GM18526 (cell line): ENCODE measurements at regions not wholly inside any gene's neighbourhood (a gene's known extent, or its start where the extent isn't known, plus 50 kb on each side); places are given as distances from the start of the nearest gene placed in this dataset.

Experiments
- POLR2A ChIP-seq: IDR thresholded peaks from 3 replicates; pipeline ENCODE4 v1.6.1; 2011; ENCODE audit not compliant: insufficient read length; ENCODE audit errors: extremely low read depth

DNA sequence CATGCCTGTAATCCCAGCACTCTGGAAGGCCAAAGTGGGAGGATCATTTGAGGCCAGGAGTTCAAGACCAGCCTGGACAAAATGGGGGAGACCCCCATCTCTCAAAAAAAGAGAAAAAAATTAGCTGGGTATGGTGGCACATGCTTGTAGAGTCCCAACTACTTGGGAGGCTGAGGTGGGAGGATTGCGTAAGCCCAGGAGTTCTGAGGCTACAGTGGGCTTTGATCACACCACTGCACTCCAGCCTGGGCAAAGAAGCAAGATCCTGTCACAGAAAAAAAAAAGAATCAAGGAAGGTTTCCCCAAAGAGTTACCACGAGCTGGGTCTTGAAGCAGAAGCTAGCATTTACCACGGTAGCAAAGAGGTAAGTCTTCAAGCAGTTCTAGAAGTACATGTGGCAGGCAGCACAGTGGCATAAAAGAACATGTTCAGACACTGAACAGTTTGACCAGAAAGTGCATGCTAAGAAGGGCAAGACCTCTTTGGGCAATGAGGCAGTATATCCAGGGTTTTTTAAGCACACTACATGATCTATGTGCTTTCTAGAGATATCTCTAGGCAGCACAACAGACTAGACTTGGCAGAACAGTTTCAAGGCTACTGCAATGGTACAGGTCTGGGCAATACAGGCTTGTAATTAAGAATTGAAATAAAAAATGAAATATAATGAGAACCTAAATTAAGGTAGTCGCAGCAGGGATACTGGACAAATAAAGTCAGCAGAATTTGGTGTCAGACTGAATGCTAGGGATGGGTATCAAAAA, 418.5 kb downstream of the SHQ1 start:
- no peak for TF ChIP-seq POLR2A

DNA sequence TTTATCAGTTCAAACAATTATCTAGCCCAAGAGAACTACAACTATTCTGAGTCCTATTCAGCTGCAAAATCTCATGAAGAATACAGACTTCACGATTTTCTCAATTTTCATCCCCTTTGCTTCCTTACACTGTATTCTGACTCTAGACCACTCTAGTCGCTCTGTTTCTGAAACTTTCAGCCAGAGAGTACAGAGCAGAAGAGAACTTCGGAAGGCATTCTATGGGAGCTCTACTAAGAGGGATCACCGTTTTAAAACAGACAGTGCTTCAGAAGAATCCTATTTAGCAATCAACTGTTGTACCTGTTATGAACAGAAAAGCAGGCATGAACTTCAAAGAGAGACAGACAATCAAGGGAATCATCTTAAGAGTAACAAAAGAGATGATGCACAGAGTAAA, 419.4 kb downstream of the SHQ1 start:
- TF ChIP-seq POLR2A, result no peak

DNA sequence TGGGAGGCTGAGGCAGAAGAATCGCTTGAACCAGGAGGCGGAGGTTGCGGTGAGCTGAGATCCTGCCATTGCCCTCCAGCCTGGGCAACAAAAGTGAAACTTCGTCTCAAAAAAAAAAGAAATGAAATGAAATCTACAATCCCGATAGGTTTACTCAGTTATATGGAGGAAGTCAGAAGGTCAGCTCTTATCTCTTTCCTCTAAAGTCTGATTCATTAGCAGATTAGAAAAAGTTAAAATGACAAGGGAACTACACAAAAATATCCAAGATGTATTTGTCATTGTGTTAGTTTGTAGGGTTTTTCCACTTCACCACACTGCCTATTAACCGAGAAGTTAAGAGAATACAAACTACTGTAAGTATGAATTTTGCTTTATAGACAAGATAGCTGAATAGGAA, 420.6 kb downstream of the SHQ1 start:
- no peak for TF ChIP-seq POLR2A

DNA sequence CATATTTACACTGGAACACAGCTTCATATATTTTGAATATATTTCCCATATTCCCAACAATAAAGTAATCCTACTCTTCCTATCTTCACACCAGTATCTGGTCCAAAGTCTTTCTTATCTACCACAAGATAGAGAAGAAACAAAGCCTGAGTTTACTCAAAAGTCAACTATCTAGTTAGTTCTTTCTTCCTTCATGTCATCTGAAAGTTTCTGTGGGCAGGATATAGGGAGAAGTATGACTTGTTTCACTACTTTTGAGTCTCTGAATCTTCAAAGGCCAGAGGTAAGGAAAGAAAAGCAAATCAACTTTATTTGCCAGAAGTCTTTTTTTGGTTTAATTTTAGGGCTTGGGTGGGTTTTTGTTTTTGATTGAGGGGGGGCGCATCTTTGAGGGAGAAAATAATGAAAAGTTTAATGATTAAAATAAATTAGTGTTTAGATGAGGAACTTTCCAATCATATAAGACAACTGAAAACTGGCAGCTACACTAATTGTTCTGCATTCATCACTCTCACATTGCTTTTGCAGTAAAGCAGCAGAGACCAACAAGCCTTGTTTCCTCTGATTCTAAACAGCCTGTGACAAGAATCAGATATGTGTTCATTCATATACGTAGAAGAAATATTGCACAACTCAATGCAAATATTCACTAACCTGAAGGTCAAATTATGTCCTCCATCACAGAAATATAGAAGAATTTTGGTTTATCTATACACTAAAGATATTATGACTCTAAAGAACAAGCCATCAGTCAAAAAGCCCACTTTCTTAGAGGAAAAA, 421.4 kb downstream of the SHQ1 start:
- TF ChIP-seq POLR2A, result no peak

DNA sequence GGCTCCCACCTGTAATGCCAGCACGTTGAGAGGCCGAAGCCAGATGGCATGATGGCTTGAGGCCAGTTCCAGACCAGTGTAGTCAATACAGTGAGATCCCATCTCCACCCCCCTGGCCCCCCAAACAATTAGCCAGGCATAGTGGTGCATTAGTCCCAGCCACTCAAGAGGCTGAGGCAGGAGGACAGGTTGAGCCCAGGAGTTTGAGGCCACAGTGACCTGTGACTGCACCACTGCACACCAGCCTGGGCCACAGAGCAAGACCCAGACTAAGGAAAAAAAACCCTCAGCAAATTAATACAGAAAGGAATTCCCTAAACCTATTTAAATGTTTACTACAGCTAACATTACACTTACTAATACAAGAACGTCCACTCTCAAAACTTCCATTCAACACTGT, 424.6 kb downstream of the SHQ1 start:
- TF ChIP-seq POLR2A, result no peak

DNA sequence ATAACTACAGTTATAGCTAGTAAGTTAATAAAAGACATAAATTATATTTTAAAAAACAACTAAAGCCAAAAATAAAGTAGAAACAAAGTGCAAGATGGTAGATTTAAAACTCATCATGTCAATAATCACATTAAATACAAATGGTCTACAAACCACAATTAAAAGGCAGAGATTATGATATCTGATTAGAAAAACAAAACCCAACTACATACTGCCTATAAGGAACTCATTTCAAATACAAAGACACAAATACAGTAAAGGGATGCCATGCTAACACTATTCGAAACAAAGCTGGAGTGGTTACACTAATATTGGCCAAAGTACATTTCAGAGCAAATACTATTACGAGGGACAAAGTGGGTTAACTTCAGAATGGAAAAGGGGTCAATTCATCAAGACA, 426.5 kb downstream of the SHQ1 start:
- no peak for TF ChIP-seq POLR2A

DNA sequence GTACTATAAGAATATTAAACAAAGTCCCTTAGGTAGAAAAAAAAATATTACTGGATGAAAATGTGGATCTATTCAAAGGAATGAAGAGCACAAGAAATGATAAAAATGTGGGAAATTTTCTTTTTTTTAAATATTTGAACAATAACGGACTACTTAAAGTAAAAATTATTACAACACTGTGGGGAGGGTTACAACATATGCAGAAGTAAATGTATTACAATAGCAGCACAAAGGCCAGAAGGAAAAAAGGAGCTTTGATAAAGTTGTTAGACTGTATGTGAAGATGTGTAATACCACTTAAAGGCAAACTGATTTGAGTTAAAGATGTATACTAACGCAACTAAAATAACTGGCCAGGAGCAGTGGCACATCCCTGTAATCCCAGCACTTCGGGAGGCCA, 427.1 kb downstream of the SHQ1 start:
- TF ChIP-seq POLR2A, result no peak

DNA sequence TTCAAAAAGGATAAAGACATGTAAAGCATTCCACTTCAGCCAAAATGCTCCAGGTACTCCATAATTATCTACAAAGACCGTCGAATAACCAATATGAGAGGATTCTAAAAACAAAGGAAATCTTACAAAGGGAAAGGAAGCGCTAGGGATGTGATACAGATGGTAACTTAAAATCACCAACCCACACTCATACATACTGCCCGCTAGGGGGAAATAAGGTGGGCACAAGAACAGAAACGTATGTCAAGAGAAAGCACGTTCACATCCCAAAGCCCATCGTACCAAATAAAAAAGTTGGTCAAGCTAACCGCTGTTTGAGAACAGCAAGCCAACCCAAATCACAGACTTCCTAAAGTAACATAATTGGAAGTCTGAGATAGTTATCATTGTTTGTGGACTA, 429.4 kb downstream of the SHQ1 start:
- no peak for TF ChIP-seq POLR2A

DNA sequence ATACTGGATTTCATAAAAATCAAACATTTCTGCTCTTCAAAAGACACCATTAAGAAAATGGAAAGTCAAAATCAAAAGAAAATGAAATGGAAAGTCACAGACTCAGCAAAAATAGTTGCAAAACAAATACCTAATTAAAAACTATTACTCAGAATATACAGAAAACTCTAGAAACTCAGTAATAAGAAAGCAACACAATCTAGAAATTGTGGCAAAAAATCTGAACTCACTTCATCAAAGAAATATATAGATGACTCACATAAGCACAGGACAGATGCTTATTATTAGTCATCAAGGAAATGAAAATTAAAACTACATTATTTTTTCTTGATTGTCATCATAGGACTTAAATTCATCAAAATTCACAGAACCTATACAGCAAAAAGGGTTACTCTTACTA, 430.0 kb downstream of the SHQ1 start:
- TF ChIP-seq POLR2A, result no peak

DNA sequence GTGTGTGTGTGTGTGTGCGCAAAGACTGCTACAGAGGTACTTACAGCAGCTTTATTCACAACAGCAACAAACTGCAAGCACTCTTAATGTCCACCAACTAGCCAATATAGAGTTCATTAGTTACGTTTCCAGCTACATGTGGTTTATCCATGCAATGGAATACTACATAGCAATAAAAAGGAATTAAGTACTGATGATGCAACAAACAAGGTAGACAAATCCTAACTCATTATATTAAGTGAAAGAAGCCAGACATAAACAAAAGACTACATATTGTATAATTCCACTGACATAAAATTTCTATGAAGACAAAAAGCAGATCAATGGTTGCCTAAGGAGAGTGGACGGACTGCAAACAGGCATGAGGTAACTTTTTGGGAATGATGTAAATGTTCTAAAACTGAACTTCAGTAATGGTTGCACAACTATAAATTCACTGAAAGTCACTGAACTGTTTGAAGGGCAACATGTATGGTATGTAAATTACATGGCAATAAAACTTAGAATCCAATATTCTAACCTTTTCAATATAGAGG, 433.7 kb downstream of the SHQ1 start:
- no peak for TF ChIP-seq POLR2A

DNA sequence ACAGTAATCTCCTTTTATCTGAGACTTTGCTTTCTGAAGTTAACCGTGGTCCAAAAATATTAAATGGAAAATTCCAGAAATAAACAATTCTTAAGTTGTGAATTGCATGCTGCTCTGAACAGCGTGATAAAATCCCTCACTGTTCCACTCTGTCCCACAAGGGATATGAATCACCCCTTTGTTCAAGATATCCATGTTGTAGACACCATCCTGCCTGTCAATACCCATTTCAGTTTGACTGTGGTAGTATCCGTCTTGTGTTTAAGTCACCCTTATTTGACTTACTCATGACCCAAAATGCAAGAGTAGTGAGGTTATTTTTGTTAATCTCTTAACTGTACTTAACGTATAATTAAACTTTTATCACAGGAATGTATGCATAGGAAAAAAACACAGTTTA, 435.0 kb downstream of the SHQ1 start:
- no peak for TF ChIP-seq POLR2A

DNA sequence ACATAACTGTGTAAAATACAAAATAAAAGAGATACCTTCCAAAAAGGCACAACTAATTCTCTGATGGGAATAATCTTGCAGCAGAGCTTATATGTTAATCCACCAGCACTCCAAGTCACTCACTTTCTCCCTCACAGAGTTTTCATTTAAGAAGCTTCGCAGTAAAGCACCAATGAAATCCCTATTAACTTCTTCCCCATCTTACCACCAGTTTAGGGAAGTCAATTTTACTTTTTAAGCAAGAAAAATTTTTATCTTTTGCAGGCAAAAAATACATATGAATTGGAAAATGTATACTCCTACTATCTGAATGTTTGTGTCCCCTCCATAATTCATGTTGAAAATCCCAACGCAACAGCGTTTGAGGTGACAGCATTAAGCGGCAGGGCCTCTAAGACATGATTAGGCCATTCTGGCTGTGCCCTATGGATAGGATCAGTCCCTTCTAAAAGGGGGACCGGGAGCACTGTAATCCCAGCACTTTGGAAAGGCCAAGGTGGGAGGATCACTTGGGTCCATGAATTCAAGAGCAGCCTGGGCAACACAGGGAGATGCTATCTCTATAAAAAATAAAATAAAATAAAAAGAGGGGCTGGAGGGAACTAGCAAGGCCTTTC, 435.8 kb downstream of the SHQ1 start:
- no peak for TF ChIP-seq POLR2A

DNA sequence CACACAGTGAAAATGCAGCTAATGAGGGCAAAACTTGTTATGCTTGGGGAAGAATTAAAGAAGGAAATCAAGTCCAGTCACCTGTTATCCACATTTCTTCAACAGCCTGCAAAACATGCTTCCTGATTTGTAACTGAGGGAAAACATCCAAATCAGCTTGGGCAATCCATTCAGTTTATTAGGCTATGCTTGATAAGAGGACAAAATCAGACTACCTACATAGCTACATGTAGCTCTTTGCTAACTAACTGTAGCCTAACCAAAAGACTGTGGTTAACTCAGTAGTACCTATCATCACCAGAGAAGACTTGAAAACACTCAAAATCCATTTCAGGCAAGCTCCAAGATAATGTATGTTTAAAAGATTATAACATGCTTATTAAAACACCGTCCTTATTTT, 436.4 kb downstream of the SHQ1 start:
- TF ChIP-seq POLR2A, result no peak

DNA sequence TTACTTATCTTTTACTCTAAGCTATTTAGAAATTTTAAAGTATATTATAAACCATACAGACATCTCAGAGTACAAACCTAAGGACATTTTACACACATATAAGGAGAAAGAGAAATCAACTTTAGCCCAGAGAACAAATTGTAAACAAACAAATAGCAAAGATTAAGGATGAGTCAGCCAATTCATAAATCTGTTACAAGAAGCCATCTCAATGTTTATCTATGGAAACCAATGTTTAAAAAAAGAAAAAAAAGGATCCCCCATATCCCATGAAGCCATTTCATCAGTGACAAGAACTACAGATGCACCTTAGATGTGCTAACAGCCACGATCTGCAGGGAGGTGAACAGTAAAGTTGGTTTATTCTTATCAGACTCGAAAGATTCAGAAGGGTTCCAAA, 437.1 kb downstream of the SHQ1 start:
- no peak for TF ChIP-seq POLR2A

DNA sequence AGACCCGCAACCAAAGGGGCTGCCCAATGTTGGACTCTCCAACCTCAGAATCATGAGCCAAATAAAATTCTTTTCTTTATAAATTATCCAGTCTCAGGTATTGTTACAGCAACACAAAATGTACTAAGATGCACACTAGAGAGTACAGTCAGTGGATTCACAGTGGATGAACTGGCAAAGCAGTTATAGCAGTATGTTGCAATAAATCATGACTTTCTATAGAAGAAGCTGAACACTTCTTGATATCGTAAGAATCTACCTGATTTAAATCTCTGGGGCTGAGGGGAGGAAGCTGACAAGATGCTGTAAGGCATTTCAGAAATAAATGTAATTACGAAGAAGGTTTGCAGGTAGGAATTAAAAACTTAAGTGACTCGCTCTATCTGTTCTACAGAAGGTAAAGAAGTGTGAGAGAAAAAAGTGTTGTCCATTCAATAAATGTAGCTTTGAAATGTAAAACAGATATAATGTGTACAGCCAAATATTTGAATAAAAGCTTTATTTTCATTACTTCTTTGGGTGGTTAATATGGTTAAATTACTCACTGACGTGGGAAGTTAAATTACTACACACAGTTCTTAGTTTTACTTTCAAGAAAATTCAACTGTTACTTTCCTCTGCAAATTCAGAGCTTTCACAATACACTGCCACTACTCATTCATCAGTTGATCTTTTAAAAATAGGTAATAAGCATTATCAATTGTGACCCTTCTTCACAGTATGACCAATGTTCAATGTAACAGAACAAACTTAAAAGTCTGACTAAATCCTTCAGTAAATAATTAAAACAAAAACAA, 439.1 kb downstream of the SHQ1 start:
- TF ChIP-seq POLR2A, result no peak
